IPS DF 4.7 (cell line): ENCODE measurements at regions not wholly inside any gene's neighbourhood (a gene's known extent, or its start where the extent isn't known, plus 50 kb on each side); places are given as distances from the start of the nearest gene placed in this dataset.
"Not testable (repeated sequence)": the region's sequence is repeated elsewhere in the genome, so short reads cannot be mapped to it uniquely, and the experiment has no call there.

Source experiments
- DNase-seq: peaks from one replicate; pipeline ENCODE4 v3.0.0-alpha.2; 2013; ENCODE audit warnings: low spot score; ENCODE audit errors: extremely low read depth

GRCh38 chr5:167286891-167287290, 1004.6 kb upstream of the WWC1 start:
- no peak for DNase-seq

DNA sequence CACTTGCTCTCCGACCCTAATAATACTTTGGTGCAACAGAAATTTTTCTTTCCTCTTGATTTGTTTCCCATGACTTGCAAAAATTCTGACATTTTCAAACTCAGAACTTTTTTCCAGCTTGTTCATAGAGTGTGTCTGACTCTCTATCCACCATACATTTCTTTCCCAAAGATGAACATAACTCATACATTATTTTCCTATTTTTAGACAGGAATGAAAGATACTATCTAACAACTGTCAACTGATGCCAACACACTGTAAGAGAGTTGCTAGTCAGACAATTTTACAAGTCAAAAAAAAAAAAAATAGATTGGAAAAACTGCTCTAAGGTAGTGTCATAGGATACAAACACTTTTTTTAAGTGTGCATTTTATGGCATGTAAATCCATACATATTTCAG, 1001.0 kb upstream of the WWC1 start:
- no peak for DNase-seq

GRCh38 chr5:167294882-167295680, 996.4 kb upstream of the WWC1 start:
- peak; percentile 53 for DNase-seq

- no peak for DNase-seq
Observed at GRCh38 chr5:167295681-167296005, 995.8 kb upstream of the WWC1 start.

GRCh38 chr5:167296066-167296465, 995.4 kb upstream of the WWC1 start:
- DNase-seq = no peak

GRCh38 chr5:167296661-167297060, 994.8 kb upstream of the WWC1 start:
- no peak for DNase-seq

DNA sequence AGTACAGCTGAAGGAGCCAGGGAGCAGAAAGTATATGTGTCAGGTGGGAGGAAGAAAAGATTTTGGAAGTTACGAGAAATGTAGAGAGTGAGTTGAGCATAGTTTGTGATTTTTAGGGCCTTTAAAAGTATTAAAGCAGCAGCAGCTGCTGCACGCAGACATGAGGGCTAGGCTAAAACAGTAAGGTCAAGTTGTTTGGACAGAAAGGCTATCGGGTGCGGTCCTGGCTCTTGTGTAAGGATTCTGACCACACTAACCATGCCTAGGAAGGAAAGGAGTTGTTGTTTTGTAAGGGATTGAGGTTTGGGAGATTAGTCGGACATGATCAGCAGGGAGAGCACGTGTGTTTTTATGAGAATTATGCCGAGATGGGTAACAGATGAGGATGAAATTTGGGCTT, 991.6 kb upstream of the WWC1 start:
- not testable (repeated sequence) for DNase-seq

DNA sequence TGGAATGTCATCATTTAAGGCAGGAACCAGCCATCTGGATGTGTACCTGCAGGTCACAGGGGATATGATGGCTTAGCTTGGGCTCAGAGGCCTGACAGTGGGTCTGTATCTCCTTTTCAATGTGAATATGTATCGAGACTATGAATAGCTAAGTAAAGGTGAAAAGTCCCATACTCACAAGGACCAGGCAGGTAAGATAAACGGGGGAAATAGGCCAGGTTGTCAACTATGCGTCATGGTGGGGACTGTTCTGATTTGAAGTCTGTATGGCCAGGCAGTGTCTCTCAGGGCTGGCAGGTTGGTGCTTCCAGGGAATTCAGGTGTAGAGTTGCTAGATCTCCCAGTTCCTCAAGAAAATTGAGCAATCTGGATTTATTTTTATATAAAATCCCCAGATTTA, 987.9 kb upstream of the WWC1 start:
- no peak for DNase-seq

DNA sequence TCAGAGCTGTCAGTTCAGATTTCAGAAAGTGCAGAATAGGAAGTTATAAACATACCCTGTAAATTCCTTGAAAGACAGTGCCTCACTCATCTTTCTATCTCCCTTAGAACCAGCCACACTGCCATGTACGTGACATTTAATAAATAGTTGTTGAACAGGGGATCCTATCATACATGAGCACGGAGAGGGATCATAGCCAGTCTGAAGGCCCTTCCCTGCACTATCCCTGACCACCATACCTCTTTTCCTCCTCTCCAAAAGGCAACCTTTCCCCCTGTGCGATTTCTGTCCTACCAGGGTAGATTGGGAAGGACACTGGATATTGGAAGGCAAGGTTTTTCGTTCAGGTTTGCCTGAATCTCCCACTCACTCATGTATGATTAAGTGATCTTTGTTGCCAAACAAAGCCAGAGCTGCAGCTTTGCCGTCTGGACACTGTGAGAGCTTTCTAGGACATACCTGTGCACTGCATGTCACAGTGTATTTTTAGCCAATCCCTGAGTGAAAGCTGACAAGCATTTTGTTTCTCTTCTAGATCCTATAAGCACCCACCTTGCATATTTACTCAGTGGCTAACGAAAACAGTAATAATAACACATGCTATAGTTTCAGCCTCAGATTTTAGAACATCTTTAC, 986.5 kb upstream of the WWC1 start:
- DNase-seq = no peak

DNA sequence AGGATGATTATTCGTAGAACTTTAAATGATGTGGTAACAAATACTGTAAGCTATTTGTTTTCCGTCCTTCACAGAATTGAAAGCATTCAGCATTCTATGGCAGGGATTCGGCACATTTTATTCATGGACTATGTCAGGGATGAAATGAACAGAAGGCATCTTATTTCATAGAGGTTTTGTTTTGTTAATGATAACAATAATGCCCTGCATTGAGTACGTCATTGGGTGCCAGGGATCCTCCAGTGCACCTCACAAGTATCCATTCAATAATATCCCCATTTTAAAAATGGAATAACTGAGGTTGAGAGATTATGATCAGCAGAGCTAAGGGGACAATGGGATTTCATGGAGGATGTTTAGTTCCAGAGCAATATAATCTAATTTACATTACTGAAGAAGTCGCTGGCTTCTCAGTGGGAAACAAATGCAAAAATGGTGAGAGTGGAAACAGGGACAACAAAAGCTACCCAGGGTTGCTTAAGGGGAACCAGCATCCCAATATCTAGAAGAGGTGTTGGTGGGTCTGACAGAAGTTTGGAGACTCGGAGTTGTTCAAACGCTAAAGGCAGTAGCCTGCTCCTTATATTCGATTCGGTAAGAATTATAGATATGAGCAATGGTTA, 985.7 kb upstream of the WWC1 start:
- DNase-seq = peak; percentile 69

GRCh38 chr5:167307042-167307441, 984.4 kb upstream of the WWC1 start:
- no peak for DNase-seq

- DNase-seq = no peak
Observed at GRCh38 chr5:167308466-167308865, 983.0 kb upstream of the WWC1 start.

DNA sequence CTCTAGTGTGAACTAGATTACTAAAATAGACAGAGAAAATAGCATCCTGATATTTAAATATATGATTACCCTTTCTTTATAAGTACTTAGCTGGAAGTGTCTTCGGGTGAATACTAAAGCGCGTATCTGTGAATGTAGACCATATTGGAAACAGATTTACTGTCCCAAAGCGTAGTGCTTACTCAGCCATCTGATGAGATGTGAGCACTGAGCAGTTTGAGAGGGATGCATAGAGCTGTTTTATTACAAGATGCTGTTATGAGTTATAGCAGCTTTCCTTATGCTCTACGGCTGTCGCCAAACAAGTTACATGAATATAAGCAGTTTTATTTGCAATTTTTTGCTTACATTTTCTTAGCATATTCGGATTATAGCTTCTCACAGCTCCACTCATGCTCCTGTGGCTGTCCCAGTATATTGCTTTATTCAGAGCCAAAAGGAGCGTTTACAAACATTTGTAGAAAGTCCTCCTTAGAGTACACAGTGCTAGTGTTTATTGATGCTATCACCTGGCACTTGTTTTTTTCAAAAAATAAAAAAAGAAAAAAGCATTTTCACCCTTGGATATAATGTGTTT, 981.4 kb upstream of the WWC1 start:
- DNase-seq = no peak

- DNase-seq = no peak
Observed at GRCh38 chr5:167311340-167311739, 980.1 kb upstream of the WWC1 start.

- DNase-seq = no peak
Observed at GRCh38 chr5:167312225-167312624, 979.2 kb upstream of the WWC1 start.

DNA sequence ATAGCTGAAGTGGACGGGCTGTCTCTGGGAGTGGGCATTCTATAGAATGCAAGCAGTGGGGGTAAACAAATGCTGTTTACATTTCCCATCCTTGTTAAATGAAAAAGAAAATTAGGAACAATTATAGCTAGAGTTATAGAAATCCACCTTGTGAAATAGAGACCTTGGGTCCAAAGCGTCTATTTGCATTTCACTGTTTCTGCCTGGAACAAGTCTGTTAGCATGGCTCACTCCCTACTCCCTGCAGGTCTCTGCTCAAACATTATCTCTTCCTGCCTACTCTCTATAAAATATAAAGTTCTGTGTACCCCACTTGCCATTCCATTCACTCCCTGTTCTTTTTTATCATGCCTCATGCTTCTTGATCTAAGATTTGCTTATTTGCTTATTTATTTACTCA, 975.7 kb upstream of the WWC1 start:
- no peak for DNase-seq

DNA sequence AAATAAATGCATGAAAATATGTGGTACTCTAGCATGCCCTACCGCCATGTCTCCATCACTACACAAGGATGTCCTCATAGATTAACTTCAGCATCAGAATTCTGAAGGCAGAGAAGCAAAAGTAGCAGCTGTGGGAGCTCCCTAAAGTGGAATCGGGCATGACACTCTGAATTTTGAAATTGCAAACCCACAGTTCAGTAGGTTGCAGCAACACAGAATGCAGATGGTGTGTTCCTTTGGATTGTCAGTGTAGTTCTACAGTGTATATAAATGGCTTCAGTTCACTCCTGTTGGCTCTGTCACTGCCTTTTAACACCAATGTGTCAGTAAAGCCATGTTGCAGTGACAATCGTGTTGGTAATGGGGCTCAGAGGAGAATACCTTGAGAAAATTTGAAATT, 973.6 kb upstream of the WWC1 start:
- no peak for DNase-seq

- DNase-seq = no peak
Observed at GRCh38 chr5:167319243-167319642, 972.2 kb upstream of the WWC1 start.

- DNase-seq = no peak
Observed at GRCh38 chr5:167320019-167320418, 971.4 kb upstream of the WWC1 start.

GRCh38 chr5:167332309-167332708, 959.1 kb upstream of the WWC1 start:
- no peak for DNase-seq

DNA sequence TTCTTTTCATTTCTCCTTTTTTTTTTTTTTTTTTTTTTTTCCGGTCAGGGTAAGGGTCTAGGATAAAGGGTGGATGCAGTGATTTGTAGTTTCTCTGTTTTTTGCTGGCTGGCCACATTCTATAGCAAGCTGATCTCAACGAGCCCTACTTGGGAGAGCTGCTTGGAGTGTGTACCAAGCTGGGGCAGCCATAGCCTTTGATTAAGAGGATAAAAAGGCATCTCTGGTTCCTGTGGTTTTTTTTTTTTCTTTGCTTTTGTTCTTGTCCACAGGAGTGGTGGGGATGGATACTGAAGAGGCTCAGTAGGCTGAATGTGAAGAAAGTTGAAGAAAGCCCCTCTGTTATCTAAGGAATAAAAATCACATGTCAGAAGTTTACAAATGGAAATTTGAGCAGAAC, 955.3 kb upstream of the WWC1 start:
- no peak for DNase-seq

- DNase-seq = no peak
Observed at GRCh38 chr5:167339205-167339604, 952.2 kb upstream of the WWC1 start.

DNA sequence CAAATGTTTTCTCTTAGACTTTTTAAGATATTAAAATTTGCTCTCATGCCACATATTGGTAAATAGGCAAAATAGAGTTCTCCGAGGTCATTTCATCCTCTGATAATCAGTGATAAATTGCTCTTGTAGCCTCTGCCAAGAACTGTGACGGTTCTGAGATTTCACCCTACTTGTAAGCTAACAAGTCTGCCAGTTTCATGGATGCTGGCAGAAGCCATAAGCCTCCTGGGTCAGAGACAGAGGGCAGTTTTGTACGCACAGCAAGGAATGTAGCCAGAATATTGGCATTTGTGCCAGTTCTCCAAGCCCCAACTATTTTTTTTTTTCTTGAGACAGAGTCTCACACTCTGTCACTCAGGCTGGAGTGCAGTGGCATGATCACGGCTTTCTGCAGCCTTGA, 945.0 kb upstream of the WWC1 start:
- no peak for DNase-seq
